ENCODE measurements at regions not wholly inside any gene's neighbourhood (a gene's known extent, or its start where the extent isn't known, plus 50 kb on each side); places are given as distances from the start of the nearest gene placed in this dataset.

DNA sequence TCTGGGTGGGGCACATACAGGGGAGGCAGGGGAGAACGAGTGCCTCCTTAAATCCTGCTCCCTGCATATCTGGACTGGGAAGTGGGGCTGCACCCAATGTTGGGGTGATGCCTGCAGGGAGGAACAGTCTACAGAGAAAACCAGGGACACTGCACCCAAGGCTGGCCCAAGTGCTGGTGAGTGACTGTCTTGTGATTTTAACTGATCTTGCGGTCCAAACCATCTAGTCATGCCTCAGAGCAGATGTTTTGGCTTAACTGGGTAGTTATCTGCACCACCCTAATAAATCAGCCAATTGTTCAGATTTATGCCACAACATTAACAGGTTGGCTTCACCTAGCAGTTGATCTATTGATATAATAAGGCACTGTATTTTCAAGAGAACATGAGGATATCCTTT, 219.2 kb upstream of the IRS2 start:
- no peaks in the 10 kb centered on the region for H3K36me3 ChIP-seq (ENCODE audit: control insufficient read depth, insufficient read depth, low read length)
- H2BK120ac ChIP-seq (ENCODE audit: low read depth, low read length): no peak overlapping the region
- no peaks in the 10 kb centered on the region for H3K4me1 ChIP-seq (ENCODE audit: control insufficient read depth, low read depth, low read length)
- no peak overlapping the region for H2BK5ac ChIP-seq (ENCODE audit: low read length)
- H3K79me1 ChIP-seq (ENCODE audit: low read length): no peaks in the 10 kb centered on the region
- H3K4me3 ChIP-seq (ENCODE audit: low read length): no peak overlapping the region
- no peak overlapping the region for H3K4ac ChIP-seq (ENCODE audit: low read depth, low read length)
- no peaks in the 10 kb centered on the region for H3K27me3 ChIP-seq (ENCODE audit: insufficient read depth, low read length, poor library complexity)
- H2AK5ac ChIP-seq (ENCODE audit: low read length): no peak overlapping the region
- H4K5ac ChIP-seq (ENCODE audit: low read length): no peak overlapping the region
- no peak for DNase-seq
- no CpG with 5 or more reads among the region's 2 CpGs for WGBS (ENCODE audit: extremely low coverage, insufficient coverage, low lambda C conversion rate)
- no peak overlapping the region for H3K23ac ChIP-seq (ENCODE audit: low read length)
- H3K79me2 ChIP-seq (ENCODE audit: control insufficient read depth, insufficient read depth, low read length): no peaks in the 10 kb centered on the region
- no peak overlapping the region for H4K8ac ChIP-seq (ENCODE audit: low read depth, low read length)
- H3K4me2 ChIP-seq (ENCODE audit: low read length): no peak overlapping the region
- no peak overlapping the region for H3K9ac ChIP-seq (ENCODE audit: low read length)
- H3K18ac ChIP-seq (ENCODE audit: low read length): no peak overlapping the region
- H3K56ac ChIP-seq (ENCODE audit: low read length): no peak overlapping the region
- H2BK15ac ChIP-seq (replicated peaks; ENCODE audit: low read depth): no peak overlapping the region
- no peak overlapping the region for H3K27ac ChIP-seq (ENCODE audit: low read depth, low read length)

DNA sequence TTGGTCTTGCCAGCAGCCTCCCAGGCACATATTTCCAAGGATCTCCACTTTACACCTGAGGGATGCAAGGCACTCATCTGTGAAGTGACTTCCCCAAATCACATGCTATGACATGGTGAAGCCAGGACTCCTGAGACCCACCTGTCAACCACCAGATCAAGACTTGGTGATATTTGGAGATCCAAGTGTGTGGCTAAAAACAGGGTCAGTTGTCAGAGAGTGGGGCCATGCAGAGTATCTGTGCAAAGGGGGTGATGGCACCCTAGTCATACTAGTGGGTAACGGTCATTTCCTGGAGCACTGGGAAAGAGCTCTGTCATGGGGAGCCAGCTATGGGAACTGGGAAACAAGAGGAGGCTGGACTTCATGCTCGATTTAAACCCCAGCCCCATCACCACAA, 218.4 kb upstream of the IRS2 start:
- no peaks in the 10 kb centered on the region for H3K27me3 ChIP-seq (ENCODE audit: insufficient read depth, low read length, poor library complexity)
- H4K5ac ChIP-seq (ENCODE audit: low read length): no peak overlapping the region
- no peak overlapping the region for H3K18ac ChIP-seq (ENCODE audit: low read length)
- no peaks in the 10 kb centered on the region for H3K79me1 ChIP-seq (ENCODE audit: low read length)
- no peak overlapping the region for H3K4me2 ChIP-seq (ENCODE audit: low read length)
- no peak overlapping the region for H2BK120ac ChIP-seq (ENCODE audit: low read depth, low read length)
- no peak overlapping the region for H2BK5ac ChIP-seq (ENCODE audit: low read length)
- H3K4ac ChIP-seq (ENCODE audit: low read depth, low read length): no peak overlapping the region
- WGBS (ENCODE audit: extremely low coverage, insufficient coverage, low lambda C conversion rate): no CpG with 5 or more reads among the region's 2 CpGs
- H2BK15ac ChIP-seq (replicated peaks; ENCODE audit: low read depth): no peak overlapping the region
- H3K36me3 ChIP-seq (ENCODE audit: control insufficient read depth, insufficient read depth, low read length): no peaks in the 10 kb centered on the region
- no peak overlapping the region for H3K56ac ChIP-seq (ENCODE audit: low read length)
- no peak overlapping the region for H3K4me3 ChIP-seq (ENCODE audit: low read length)
- no peak for DNase-seq
- H3K4me1 ChIP-seq (ENCODE audit: control insufficient read depth, low read depth, low read length): no peaks in the 10 kb centered on the region
- no peak overlapping the region for H3K23ac ChIP-seq (ENCODE audit: low read length)
- no peaks in the 10 kb centered on the region for H3K79me2 ChIP-seq (ENCODE audit: control insufficient read depth, insufficient read depth, low read length)
- no peak overlapping the region for H3K27ac ChIP-seq (ENCODE audit: low read depth, low read length)
- no peak overlapping the region for H3K9ac ChIP-seq (ENCODE audit: low read length)
- no peak overlapping the region for H4K8ac ChIP-seq (ENCODE audit: low read depth, low read length)
- no peak overlapping the region for H2AK5ac ChIP-seq (ENCODE audit: low read length)

DNA sequence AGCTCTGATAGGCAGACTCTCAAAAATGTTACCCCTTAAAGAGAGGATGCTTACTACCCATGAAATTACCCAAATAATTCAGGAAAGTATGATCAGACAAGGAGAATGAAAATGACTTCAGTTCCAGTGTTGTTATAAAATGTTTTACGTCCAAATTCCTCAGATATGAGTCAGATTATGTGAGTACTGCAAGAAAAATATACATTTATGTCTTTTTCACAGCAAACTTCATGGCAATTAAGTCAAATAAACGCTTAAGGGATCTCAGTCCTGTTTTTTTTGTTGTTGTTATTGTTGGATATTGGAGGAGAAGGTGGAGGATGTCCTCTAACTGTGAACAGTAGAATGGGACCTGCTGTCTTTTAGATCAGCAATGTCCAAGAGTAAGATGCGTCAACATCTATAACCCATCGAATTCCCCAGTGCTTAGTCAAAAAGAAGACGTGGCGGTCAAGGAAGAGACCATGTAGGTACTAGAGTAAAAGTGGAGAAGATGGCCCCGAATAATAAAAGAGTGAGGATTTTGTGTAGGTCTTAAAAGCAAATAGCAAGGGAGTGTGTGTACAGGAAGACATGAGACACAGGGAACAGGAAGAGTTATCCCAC, 215.4 kb upstream of the IRS2 start:
- no peak overlapping the region for H3K4ac ChIP-seq (ENCODE audit: low read depth, low read length)
- no peak overlapping the region for H3K56ac ChIP-seq (ENCODE audit: low read length)
- H3K27me3 ChIP-seq (ENCODE audit: insufficient read depth, low read length, poor library complexity): no peaks in the 10 kb centered on the region
- no CpG with 5 or more reads among the region's 7 CpGs for WGBS (ENCODE audit: extremely low coverage, insufficient coverage, low lambda C conversion rate)
- DNase-seq: no peak
- H3K18ac ChIP-seq (ENCODE audit: low read length): no peak overlapping the region
- no peaks in the 10 kb centered on the region for H3K36me3 ChIP-seq (ENCODE audit: control insufficient read depth, insufficient read depth, low read length)
- H2BK15ac ChIP-seq (replicated peaks; ENCODE audit: low read depth): no peak overlapping the region
- no peak overlapping the region for H4K8ac ChIP-seq (ENCODE audit: low read depth, low read length)
- no peak overlapping the region for H3K9ac ChIP-seq (ENCODE audit: low read length)
- no peak overlapping the region for H3K4me2 ChIP-seq (ENCODE audit: low read length)
- H3K23ac ChIP-seq (ENCODE audit: low read length): no peak overlapping the region
- H3K4me1 ChIP-seq (ENCODE audit: control insufficient read depth, low read depth, low read length): no peaks in the 10 kb centered on the region
- H3K27ac ChIP-seq (ENCODE audit: low read depth, low read length): no peak overlapping the region
- no peak overlapping the region for H3K4me3 ChIP-seq (ENCODE audit: low read length)
- no peak overlapping the region for H2BK120ac ChIP-seq (ENCODE audit: low read depth, low read length)
- no peak overlapping the region for H2BK5ac ChIP-seq (ENCODE audit: low read length)
- H3K79me1 ChIP-seq (ENCODE audit: low read length): no peaks in the 10 kb centered on the region
- H4K5ac ChIP-seq (ENCODE audit: low read length): no peak overlapping the region
- no peak overlapping the region for H2AK5ac ChIP-seq (ENCODE audit: low read length)
- no peaks in the 10 kb centered on the region for H3K79me2 ChIP-seq (ENCODE audit: control insufficient read depth, insufficient read depth, low read length)

DNA sequence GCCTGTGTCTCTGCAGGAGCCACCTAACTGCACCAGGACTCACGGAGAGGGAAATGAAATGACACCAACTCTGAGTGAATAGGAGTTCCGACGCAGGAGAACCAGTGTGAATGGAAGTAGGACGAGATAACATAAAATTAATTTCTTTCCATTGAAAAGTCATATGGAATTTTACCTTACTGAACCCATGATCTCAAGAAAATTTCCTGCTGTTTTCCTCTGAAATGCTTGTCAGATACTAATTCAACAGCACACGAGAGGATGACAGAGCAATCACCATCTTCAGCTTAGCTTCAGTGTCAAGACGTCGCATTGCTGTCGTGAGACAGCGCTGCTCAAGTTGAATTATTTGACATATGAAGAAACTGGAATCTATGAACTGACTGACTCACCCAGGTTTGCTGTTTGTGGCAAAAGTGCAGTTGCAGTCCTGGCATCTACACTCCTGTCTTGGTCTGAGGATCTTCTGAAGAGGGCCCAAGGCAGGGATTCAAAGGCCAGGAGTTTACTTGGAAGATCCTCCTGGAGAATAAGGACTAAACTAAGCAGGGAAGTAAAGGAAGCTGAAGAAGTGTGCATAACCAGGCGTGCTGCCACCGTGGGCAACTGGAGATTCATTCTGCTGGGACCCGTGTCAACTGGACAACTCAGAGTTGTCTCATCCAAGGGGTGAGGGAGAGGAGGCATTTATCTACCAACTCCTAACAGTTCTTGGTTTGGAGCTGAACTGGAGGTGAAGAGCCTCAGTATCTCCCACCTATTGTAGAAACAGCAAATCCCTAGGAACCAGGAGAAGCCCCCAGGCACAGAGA, 214.4 kb upstream of the IRS2 start:
- H3K18ac ChIP-seq (ENCODE audit: low read length): no peak overlapping the region
- H3K4me1 ChIP-seq (ENCODE audit: control insufficient read depth, low read depth, low read length): no peaks in the 10 kb centered on the region
- H3K23ac ChIP-seq (ENCODE audit: low read length): no peak overlapping the region
- no peak overlapping the region for H4K5ac ChIP-seq (ENCODE audit: low read length)
- H3K36me3 ChIP-seq (ENCODE audit: control insufficient read depth, insufficient read depth, low read length): no peaks in the 10 kb centered on the region
- no peaks in the 10 kb centered on the region for H3K27me3 ChIP-seq (ENCODE audit: insufficient read depth, low read length, poor library complexity)
- no peak overlapping the region for H2BK120ac ChIP-seq (ENCODE audit: low read depth, low read length)
- no peak overlapping the region for H2BK15ac ChIP-seq (replicated peaks; ENCODE audit: low read depth)
- no CpG with 5 or more reads among the region's 12 CpGs for WGBS (ENCODE audit: extremely low coverage, insufficient coverage, low lambda C conversion rate)
- no peak overlapping the region for H2BK5ac ChIP-seq (ENCODE audit: low read length)
- no peak overlapping the region for H3K4me2 ChIP-seq (ENCODE audit: low read length)
- H3K79me2 ChIP-seq (ENCODE audit: control insufficient read depth, insufficient read depth, low read length): no peaks in the 10 kb centered on the region
- H2AK5ac ChIP-seq (ENCODE audit: low read length): no peak overlapping the region
- H3K4me3 ChIP-seq (ENCODE audit: low read length): no peak overlapping the region
- H3K4ac ChIP-seq (ENCODE audit: low read depth, low read length): no peak overlapping the region
- H4K8ac ChIP-seq (ENCODE audit: low read depth, low read length): no peak overlapping the region
- DNase-seq: no peak
- H3K27ac ChIP-seq (ENCODE audit: low read depth, low read length): no peak overlapping the region
- H3K56ac ChIP-seq (ENCODE audit: low read length): no peak overlapping the region
- H3K9ac ChIP-seq (ENCODE audit: low read length): no peak overlapping the region
- H3K79me1 ChIP-seq (ENCODE audit: low read length): no peaks in the 10 kb centered on the region

DNA sequence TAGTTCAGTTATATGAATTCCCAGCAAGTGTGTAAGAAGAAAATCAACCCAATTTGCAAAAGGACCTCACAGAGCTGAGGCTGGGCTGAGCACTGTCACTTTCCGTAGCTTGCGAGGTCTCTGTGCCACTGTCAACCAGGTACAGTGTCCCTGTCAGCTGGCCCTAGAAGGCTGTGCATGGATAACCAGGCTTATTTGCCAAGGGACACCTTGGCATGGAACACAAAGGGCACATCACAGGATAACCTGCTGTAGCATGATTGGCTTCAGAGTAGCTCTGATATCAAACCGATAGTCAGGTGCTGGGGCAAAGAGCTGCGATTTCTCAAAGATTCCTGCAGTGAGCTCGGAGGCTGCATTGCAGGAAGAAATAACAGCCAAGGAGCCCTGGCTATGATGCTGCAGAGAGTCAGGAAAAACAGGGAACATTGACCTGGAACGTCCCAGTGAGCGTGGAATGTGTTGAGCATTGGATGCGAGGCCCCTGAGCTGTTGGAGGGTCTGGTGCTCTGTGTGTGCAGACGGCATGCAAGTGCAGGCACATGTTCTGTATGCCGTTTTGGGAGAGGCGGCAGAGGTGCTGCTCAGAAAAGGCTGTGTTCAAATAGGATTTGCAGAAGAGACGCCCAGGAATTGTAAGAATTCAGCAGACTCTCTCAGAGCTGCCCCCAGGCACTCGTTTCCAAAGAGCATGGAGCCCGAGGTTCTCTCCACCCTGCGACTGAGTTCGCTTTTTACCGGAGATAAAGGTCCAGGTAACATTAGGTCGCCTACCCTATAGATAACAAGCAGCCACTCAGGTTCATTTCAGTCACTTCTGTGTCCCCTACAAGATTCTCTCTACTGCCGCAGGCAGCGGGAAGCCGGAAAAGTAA, 213.5 kb upstream of the IRS2 start:
- no peak overlapping the region for H3K27ac ChIP-seq (ENCODE audit: low read depth, low read length)
- H3K23ac ChIP-seq (ENCODE audit: low read length): no peak overlapping the region
- no peaks in the 10 kb centered on the region for H3K36me3 ChIP-seq (ENCODE audit: control insufficient read depth, insufficient read depth, low read length)
- no peak overlapping the region for H2BK120ac ChIP-seq (ENCODE audit: low read depth, low read length)
- no CpG with 5 or more reads among the region's 21 CpGs for WGBS (ENCODE audit: extremely low coverage, insufficient coverage, low lambda C conversion rate)
- no peak overlapping the region for H4K5ac ChIP-seq (ENCODE audit: low read length)
- no peak overlapping the region for H3K4ac ChIP-seq (ENCODE audit: low read depth, low read length)
- H3K56ac ChIP-seq (ENCODE audit: low read length): no peak overlapping the region
- H3K79me2 ChIP-seq (ENCODE audit: control insufficient read depth, insufficient read depth, low read length): no peaks in the 10 kb centered on the region
- H3K79me1 ChIP-seq (ENCODE audit: low read length): no peaks in the 10 kb centered on the region
- H2BK5ac ChIP-seq (ENCODE audit: low read length): no peak overlapping the region
- no peaks in the 10 kb centered on the region for H3K4me1 ChIP-seq (ENCODE audit: control insufficient read depth, low read depth, low read length)
- no peak overlapping the region for H3K4me2 ChIP-seq (ENCODE audit: low read length)
- no peak overlapping the region for H3K4me3 ChIP-seq (ENCODE audit: low read length)
- no peaks in the 10 kb centered on the region for H3K27me3 ChIP-seq (ENCODE audit: insufficient read depth, low read length, poor library complexity)
- H2BK15ac ChIP-seq (replicated peaks; ENCODE audit: low read depth): no peak overlapping the region
- peak; percentile 35 for DNase-seq
- H3K9ac ChIP-seq (ENCODE audit: low read length): no peak overlapping the region
- H2AK5ac ChIP-seq (ENCODE audit: low read length): no peak overlapping the region
- H3K18ac ChIP-seq (ENCODE audit: low read length): no peak overlapping the region
- no peak overlapping the region for H4K8ac ChIP-seq (ENCODE audit: low read depth, low read length)
